ENCODE measurements at regions not wholly inside any gene's neighbourhood (a gene's known extent, or its start where the extent isn't known, plus 50 kb on each side); places are given as distances from the start of the nearest gene placed in this dataset.
"Not testable (repeated sequence)": the region's sequence is repeated elsewhere in the genome, so short reads cannot be mapped to it uniquely, and the experiment has no call there.

DNA sequence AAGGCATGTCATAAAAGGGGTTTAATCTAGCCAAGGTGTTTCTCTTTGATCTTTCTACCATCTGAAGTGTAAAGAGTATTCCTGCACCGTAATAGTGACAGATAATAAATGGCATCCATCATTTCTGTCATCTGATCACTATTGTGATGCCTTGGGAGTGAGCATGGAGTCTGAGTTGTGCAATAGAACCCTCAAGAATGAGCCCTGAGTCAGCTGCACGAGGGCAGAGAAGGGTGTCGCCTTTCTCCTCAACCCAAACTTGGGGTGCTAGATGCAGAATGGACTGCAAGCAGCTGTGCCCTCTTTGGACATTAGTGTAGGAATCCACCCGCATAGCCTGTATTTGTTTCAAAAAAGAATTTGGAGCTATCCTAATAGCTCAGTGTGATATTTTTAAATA, 115.2 kb downstream of the ZNF37A start:
- H3K27me3 ChIP-seq (ENCODE audit: control insufficient read depth, insufficient read depth, low read length): no peaks in the 10 kb centered on the region
- no peak for DNase-seq (ENCODE audit: low read depth, low spot score)
- H3K9me3 ChIP-seq (ENCODE audit: control insufficient read depth, insufficient read depth, low read length): peaks cover 2% of the 10 kb centered on the region
- TF ChIP-seq, protein P1, sequence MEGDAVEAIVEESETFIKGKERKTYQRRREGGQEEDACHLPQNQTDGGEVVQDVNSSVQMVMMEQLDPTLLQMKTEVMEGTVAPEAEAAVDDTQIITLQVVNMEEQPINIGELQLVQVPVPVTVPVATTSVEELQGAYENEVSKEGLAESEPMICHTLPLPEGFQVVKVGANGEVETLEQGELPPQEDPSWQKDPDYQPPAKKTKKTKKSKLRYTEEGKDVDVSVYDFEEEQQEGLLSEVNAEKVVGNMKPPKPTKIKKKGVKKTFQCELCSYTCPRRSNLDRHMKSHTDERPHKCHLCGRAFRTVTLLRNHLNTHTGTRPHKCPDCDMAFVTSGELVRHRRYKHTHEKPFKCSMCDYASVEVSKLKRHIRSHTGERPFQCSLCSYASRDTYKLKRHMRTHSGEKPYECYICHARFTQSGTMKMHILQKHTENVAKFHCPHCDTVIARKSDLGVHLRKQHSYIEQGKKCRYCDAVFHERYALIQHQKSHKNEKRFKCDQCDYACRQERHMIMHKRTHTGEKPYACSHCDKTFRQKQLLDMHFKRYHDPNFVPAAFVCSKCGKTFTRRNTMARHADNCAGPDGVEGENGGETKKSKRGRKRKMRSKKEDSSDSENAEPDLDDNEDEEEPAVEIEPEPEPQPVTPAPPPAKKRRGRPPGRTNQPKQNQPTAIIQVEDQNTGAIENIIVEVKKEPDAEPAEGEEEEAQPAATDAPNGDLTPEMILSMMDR (IDR thresholded peaks at IDR 0.05; ENCODE audit: low read depth, low read length): no peak
- ChIA-PET POLR2A (no interaction called here), CTCF (no interaction called here)
- H3K4me3 ChIP-seq (ENCODE audit: low read depth, low read length): no peak overlapping the region
- no peak overlapping the region for H3K27ac ChIP-seq (ENCODE audit: low read depth, low read length)

DNA sequence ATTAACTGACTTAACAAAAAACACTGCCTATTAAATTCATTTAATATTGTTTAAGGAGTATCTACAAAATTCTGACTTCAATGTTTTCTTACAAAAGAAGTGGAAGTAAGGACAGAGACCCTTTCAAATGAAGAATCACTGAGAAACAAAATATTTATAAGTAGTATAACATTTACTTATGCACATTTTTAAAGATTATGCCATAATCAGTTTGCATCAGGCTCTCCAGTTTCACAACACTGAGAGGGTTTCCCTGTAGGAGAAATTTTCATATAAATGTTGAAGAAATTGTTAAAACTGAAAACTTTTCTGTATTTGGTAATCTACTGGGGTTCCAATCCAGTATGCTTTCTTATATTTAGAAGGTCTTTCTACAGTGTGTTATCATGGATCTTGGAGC, 115.6 kb downstream of the ZNF37A start:
- H3K27me3 ChIP-seq (ENCODE audit: control insufficient read depth, insufficient read depth, low read length); H3K27ac ChIP-seq (ENCODE audit: low read depth, low read length); CTCF ChIA-PET; H3K4me3 ChIP-seq (ENCODE audit: low read depth, low read length); POLR2A ChIA-PET; H3K9me3 ChIP-seq (ENCODE audit: control insufficient read depth, insufficient read depth, low read length); DNase-seq (ENCODE audit: low read depth, low spot score): not testable (repeated sequence)

DNA sequence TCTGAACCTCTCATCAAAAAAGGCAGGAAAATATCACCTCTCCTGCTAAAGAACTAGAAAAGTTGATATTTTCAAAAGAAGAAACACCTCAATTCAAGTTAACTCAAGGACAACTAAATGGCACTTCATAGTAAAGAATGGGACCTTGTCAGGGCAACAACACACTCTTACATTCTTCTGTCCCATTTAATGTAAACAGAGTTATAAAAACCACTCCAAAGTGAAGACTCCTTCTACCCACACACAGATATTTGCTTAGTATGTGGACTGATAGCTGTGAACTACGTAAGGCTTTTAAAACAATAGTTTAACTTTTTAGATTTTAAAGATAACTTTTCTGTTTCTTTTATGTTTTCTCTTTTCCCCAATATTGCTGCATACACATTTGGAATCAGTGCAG, 118.3 kb downstream of the ZNF37A start:
- TF ChIP-seq, protein P1 (IDR thresholded peaks at IDR 0.05; ENCODE audit: low read depth, low read length): no peak
- H3K4me3 ChIP-seq (ENCODE audit: low read depth, low read length): no peak overlapping the region
- H3K27me3 ChIP-seq (ENCODE audit: control insufficient read depth, insufficient read depth, low read length): no peaks in the 10 kb centered on the region
- ChIA-PET CTCF (no interaction called here), POLR2A (no interaction called here)
- no peak overlapping the region for H3K27ac ChIP-seq (ENCODE audit: low read depth, low read length)
- DNase-seq (ENCODE audit: low read depth, low spot score): no peak
- 0 out of 2 replicates have a peak, but pooled peaks cover 7% of the 10 kb centered on the region for H3K9me3 ChIP-seq (ENCODE audit: control insufficient read depth, insufficient read depth, low read length)

DNA sequence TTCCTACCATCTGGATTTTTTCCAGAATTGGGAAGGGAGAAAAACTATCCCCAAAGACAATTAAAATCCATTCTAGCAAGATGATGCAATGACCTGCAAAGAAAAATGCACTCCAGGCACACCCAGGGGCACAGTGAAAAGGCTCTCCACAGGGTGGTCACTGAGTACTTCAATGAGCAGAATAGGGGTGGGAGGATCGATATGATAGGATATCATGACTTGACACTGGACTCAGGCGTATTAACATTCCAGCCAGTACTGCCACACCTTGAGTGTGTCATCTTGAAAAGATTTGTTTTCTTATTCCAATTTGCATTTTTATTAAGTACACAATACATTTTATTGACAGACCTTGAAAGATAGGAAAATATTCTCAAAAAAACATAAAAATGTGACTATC, 132.2 kb downstream of the ZNF37A start:
- no peaks in the 10 kb centered on the region for H3K27me3 ChIP-seq (ENCODE audit: control insufficient read depth, insufficient read depth, low read length)
- H3K9me3 ChIP-seq (ENCODE audit: control insufficient read depth, insufficient read depth, low read length): peaks cover 8% of the 10 kb centered on the region
- H3K4me3 ChIP-seq (ENCODE audit: low read depth, low read length): no peak overlapping the region
- POLR2A ChIA-PET: no interaction called here
- no peak for DNase-seq (ENCODE audit: low read depth, low spot score)
- TF ChIP-seq, protein P1 (IDR thresholded peaks at IDR 0.05; ENCODE audit: low read depth, low read length): no peak
- no peak overlapping the region for H3K27ac ChIP-seq (ENCODE audit: low read depth, low read length)
- CTCF ChIA-PET: no interaction called here

DNA sequence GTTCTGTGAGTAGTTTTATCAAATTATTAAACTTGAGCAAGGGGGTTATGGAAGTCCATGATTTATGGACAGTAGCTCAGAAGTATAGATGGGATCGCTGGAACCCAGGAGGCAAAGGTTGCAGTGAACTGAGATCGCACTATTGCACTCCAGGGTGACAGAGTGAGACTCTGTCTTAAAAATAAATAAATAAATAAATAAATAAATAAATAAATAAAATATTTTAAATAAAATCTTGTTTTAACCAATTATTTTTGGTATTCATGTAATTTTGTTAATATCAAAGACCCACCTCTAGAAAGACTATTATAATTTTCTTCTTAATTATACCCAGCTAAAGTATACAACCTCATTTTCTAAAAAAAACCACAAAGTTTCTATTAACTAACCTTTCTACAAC, 134.3 kb downstream of the ZNF37A start:
- H3K9me3 ChIP-seq (ENCODE audit: control insufficient read depth, insufficient read depth, low read length): peaks cover 8% of the 10 kb centered on the region
- TF ChIP-seq, protein P1 (IDR thresholded peaks at IDR 0.05; ENCODE audit: low read depth, low read length): no peak
- POLR2A ChIA-PET: no interaction called here
- no peaks in the 10 kb centered on the region for H3K27me3 ChIP-seq (ENCODE audit: control insufficient read depth, insufficient read depth, low read length)
- CTCF ChIA-PET: no interaction called here
- H3K27ac ChIP-seq (ENCODE audit: low read depth, low read length): no peak overlapping the region
- no peak overlapping the region for H3K4me3 ChIP-seq (ENCODE audit: low read depth, low read length)
- DNase-seq (ENCODE audit: low read depth, low spot score): no peak

DNA sequence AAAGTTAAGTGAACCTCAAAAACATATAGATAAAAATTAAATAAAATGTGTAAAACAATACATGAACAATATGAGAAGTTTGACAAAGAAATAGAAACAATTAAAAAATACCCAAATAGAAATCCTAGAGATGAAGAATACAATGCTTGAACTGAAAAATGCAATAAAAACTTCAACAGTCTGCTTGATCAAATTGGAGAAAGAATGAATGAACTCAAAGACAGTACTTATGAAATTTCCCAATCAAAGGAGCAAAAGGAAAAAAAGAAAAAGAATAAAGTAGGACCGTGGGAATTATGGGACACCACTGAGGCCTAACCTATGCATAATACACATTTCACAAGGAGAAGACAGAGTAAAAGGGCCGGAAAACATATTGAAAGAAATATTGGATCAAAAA, 144.3 kb downstream of the ZNF37A start:
- H3K27ac ChIP-seq (ENCODE audit: low read depth, low read length); H3K9me3 ChIP-seq (ENCODE audit: control insufficient read depth, insufficient read depth, low read length); H3K27me3 ChIP-seq (ENCODE audit: control insufficient read depth, insufficient read depth, low read length); H3K4me3 ChIP-seq (ENCODE audit: low read depth, low read length); POLR2A ChIA-PET; DNase-seq (ENCODE audit: low read depth, low spot score); CTCF ChIA-PET: not testable (repeated sequence)

DNA sequence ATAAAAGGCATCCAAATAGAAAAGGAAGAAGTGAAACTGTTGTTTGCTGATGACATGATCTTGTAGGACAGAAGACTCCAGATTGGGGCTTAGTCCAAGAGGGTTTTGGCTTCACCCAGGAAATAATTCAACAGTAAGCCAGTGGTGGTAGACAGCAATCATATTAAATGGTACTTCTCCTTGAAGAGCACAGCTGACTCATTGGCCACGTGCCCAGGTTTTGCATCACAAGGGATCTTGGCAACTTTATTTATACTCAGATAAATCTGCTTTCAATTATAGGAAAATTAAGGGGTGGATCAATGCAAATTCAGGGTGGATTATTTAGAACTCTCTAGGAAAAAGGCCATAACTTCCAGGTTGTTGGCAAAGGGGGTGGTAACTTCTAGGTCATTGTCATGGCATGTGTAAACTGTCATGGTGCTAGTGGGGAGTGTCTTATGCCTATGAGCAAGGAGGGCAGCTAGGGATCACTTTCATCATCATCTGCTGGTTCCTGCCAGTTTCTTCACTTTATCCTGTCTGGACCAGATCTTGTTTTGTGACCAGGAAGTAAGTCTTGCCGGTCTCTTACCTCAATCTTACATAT, 148.0 kb downstream of the ZNF37A start:
- CTCF ChIA-PET, POLR2A ChIA-PET: not testable (repeated sequence)

DNA sequence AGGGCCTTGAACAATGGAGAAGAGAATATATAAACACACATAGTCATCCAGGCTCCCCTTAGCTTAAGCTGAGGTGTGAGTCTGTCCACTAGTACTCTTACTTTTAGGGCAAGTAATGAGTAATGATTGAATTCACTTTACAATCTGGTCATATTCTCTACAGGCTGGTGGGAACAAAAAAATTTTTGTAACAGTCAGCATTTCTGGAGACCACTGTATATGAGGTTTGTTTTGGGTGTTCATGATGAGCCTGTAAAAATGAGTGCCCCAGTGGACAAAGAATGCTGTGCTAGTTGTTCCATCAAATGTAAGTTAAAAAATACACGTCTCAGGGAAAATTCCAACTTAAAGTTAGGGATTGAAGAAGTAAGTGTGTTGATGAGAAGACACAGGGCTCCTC, 154.0 kb downstream of the ZNF37A start:
- H3K27me3 ChIP-seq (ENCODE audit: control insufficient read depth, insufficient read depth, low read length); H3K4me3 ChIP-seq (ENCODE audit: low read depth, low read length); H3K27ac ChIP-seq (ENCODE audit: low read depth, low read length); H3K9me3 ChIP-seq (ENCODE audit: control insufficient read depth, insufficient read depth, low read length); CTCF ChIA-PET; POLR2A ChIA-PET; DNase-seq (ENCODE audit: low read depth, low spot score): not testable (repeated sequence)

More for the DNA sequence above, 148.0 kb downstream of the ZNF37A start:
- DNase-seq (ENCODE audit: low read depth, low spot score); H3K9me3 ChIP-seq (ENCODE audit: control insufficient read depth, insufficient read depth, low read length); H3K27ac ChIP-seq (ENCODE audit: low read depth, low read length); H3K4me3 ChIP-seq (ENCODE audit: low read depth, low read length); H3K27me3 ChIP-seq (ENCODE audit: control insufficient read depth, insufficient read depth, low read length): not testable (repeated sequence)

DNA sequence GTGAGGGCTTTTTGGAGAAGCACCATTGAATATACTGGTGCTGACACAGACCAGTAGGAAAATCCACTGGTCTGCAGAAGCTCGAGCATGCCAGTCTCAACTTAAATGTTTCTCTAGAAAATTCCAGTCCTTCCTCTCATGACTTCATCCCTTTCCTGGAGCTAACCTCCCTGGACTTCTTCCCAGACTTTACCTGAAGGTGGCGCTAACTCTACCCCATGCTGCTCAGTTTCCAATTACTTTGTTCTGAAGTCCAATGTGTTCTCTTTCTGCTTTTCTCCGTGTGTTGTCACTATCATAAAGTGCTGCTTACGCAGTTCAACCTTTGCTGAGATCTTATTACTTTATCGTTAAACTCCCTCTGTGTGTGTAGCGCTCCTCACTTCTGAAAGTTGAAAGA, 158.4 kb downstream of the ZNF37A start:
- POLR2A ChIA-PET; H3K27me3 ChIP-seq (ENCODE audit: control insufficient read depth, insufficient read depth, low read length): not testable (repeated sequence)

More for the DNA sequence above, 158.4 kb downstream of the ZNF37A start:
- DNase-seq (ENCODE audit: low read depth, low spot score); H3K27ac ChIP-seq (ENCODE audit: low read depth, low read length); CTCF ChIA-PET; H3K9me3 ChIP-seq (ENCODE audit: control insufficient read depth, insufficient read depth, low read length); H3K4me3 ChIP-seq (ENCODE audit: low read depth, low read length): not testable (repeated sequence)

Data from AG04450 (cell line).